H9 (cell line): ENCODE measurements at regions not wholly inside any gene's neighbourhood (a gene's known extent, or its start where the extent isn't known, plus 50 kb on each side); places are given as distances from the start of the nearest gene placed in this dataset.

Experiments used
- DNase-seq: peaks from one replicate; pipeline ENCODE4 v3.0.0-alpha.2; 2017
- H2AFZ ChIP-seq: one replicate; pipeline ENCODE4 v1.6.1; 2013; ENCODE audit warnings: mild to moderate bottlenecking, low read length, control low read depth, moderate library complexity
- H2AK5ac ChIP-seq: 2 replicates; pipeline ENCODE4 v1.6.1; 2013; ENCODE audit warnings: low read length, control low read depth, mixed read lengths; ENCODE audit not compliant: insufficient read length
- H2BK120ac ChIP-seq: one replicate; pipeline ENCODE4 v1.6.1; 2013; ENCODE audit warnings: low read depth, mild to moderate bottlenecking, low read length, control low read depth, inconsistent platforms; ENCODE audit not compliant: poor library complexity, severe bottlenecking
- H2BK12ac ChIP-seq: 2 replicates; pipeline ENCODE4 v1.6.1; 2013; ENCODE audit warnings: low read length, control low read depth, mixed read lengths, low read depth; ENCODE audit not compliant: insufficient read length
- H2BK15ac ChIP-seq: 2 replicates; pipeline ENCODE4 v1.6.1; 2013; ENCODE audit warnings: low read depth, low read length, control low read depth
- H2BK20ac ChIP-seq: one replicate; pipeline ENCODE4 v1.6.1; 2013; ENCODE audit warnings: low read depth, mild to moderate bottlenecking, low read length, control low read depth, inconsistent platforms; ENCODE audit not compliant: poor library complexity, severe bottlenecking
- H2BK5ac ChIP-seq: 2 replicates; pipeline ENCODE4 v1.6.1; 2013; ENCODE audit warnings: low read length, control low read depth, mixed read lengths; ENCODE audit not compliant: insufficient read length
- H3K14ac ChIP-seq: 2 replicates; pipeline ENCODE4 v1.6.1; 2013; ENCODE audit warnings: low read length, control low read depth; ENCODE audit not compliant: insufficient read depth
- H3K18ac ChIP-seq: 2 replicates; pipeline ENCODE4 v1.6.1; 2013; ENCODE audit warnings: low read depth, mild to moderate bottlenecking, mixed read lengths, low read length, control low read depth; ENCODE audit not compliant: insufficient read length
- H3K23ac ChIP-seq: 2 replicates; pipeline ENCODE4 v1.6.1; 2013; ENCODE audit warnings: low read length, control low read depth, mixed read lengths, low read depth; ENCODE audit not compliant: insufficient read length
- H3K23me2 ChIP-seq: 2 replicates; pipeline ENCODE4 v1.6.1; 2013; ENCODE audit warnings: low read depth, mild to moderate bottlenecking, mixed read lengths, low read length, control low read depth; ENCODE audit not compliant: insufficient read length, poor library complexity, severe bottlenecking
- H3K27ac ChIP-seq: 2 replicates; pipeline ENCODE4 v1.5.1; 2013; ENCODE audit warnings: low read length, control low read depth, mixed read lengths, low read depth; ENCODE audit not compliant: insufficient read length
- H3K27me3 ChIP-seq: 2 replicates; pipeline ENCODE4 v1.6.1; 2013; ENCODE audit warnings: low read length, control low read depth, inconsistent platforms; ENCODE audit not compliant: insufficient read depth
- H3K4ac ChIP-seq: 2 replicates; pipeline ENCODE4 v1.6.1; 2013; ENCODE audit warnings: low read depth, mild to moderate bottlenecking, control low read depth, inconsistent platforms, low read length, moderate library complexity
- H3K4me1 ChIP-seq: 2 replicates; pipeline ENCODE4 v1.6.1; 2013; ENCODE audit warnings: low read length, control low read depth, inconsistent platforms; ENCODE audit not compliant: insufficient read depth
- H3K4me2 ChIP-seq: 2 replicates; pipeline ENCODE4 v1.6.1; 2013; ENCODE audit warnings: low read length, control low read depth, mixed read lengths; ENCODE audit not compliant: insufficient read length, insufficient read depth
- H3K56ac ChIP-seq: 2 replicates; pipeline ENCODE4 v1.6.1; 2013; ENCODE audit warnings: low read depth, mild to moderate bottlenecking, mixed read lengths, low read length, control low read depth; ENCODE audit not compliant: insufficient read length
- H3K79me1 ChIP-seq: 2 replicates; pipeline ENCODE4 v1.6.1; 2013; ENCODE audit warnings: low read depth, mild to moderate bottlenecking, moderate library complexity, low read length, control low read depth, inconsistent platforms; ENCODE audit not compliant: insufficient read depth, poor library complexity, severe bottlenecking
- H3K79me2 ChIP-seq: 2 replicates; pipeline ENCODE4 v1.6.1; 2013; ENCODE audit warnings: low read length, control low read depth, inconsistent platforms; ENCODE audit not compliant: insufficient read depth
- H3K9ac ChIP-seq: 2 replicates; pipeline ENCODE4 v1.6.1; 2013; ENCODE audit warnings: low read length, control low read depth, mixed read lengths; ENCODE audit not compliant: insufficient read length; ENCODE audit errors: extremely low read depth
- H3K9me3 ChIP-seq: one replicate; pipeline ENCODE4 v1.6.1; 2013; ENCODE audit warnings: low read depth, low read length, inconsistent platforms; ENCODE audit not compliant: control insufficient read depth
- H3T11ph ChIP-seq: one replicate; pipeline ENCODE4 v1.6.1; 2013; ENCODE audit warnings: mild to moderate bottlenecking, low read length, control low read depth, inconsistent platforms
- H4K20me1 ChIP-seq: one replicate; pipeline ENCODE4 v1.6.1; 2013; ENCODE audit not compliant: control insufficient read depth, insufficient read length, insufficient read depth
- H4K5ac ChIP-seq: 2 replicates; pipeline ENCODE4 v1.6.1; 2013; ENCODE audit warnings: low read depth, mild to moderate bottlenecking, mixed read lengths, low read length, control low read depth; ENCODE audit not compliant: insufficient read length
- H4K8ac ChIP-seq: replicated peaks from 2 replicates; pipeline ENCODE4 v1.6.1; 2013; ENCODE audit warnings: low read length, control low read depth, mixed read lengths, low read depth; ENCODE audit not compliant: insufficient read length
- H4K91ac ChIP-seq: 2 replicates; pipeline ENCODE4 v1.6.1; 2013; ENCODE audit warnings: low read depth, mild to moderate bottlenecking, moderate library complexity, mixed read lengths, low read length, control low read depth; ENCODE audit not compliant: insufficient read length
- H3K27ac Mint-ChIP-seq, 3 experiments: 2 replicates in 2 of 3; 3 replicates in 1 of 3; pipeline ENCODE4 v1.8.0; 2020 to 2021; ENCODE audit warnings: mixed read lengths in 3 of 3, mild to moderate bottlenecking in 1 of 3, moderate library complexity in 1 of 3
- H3K27me3 Mint-ChIP-seq: 2 replicates; pipeline ENCODE4 v1.8.0; 2021; ENCODE audit warnings: low read depth, mild to moderate bottlenecking, moderate library complexity, mixed read lengths
- H3K36me3 Mint-ChIP-seq, 3 experiments: 2 replicates in 2 of 3; 3 replicates in 1 of 3; pipeline ENCODE4 v1.8.0; 2020 to 2021; ENCODE audit warnings: low read depth in 3 of 3, mixed read lengths in 3 of 3; ENCODE audit not compliant: insufficient read depth in 1 of 3
- H3K4me1 Mint-ChIP-seq, 2 experiments: 2 replicates each; pipeline ENCODE4 v1.8.0; 2020; ENCODE audit warnings: mixed read lengths in 2 of 2
- H3K4me3 Mint-ChIP-seq, 2 experiments: 2 replicates in 1 of 2; 3 replicates in 1 of 2; pipeline ENCODE4 v1.8.0; 2020 to 2021; ENCODE audit warnings: mild to moderate bottlenecking in 2 of 2, mixed read lengths in 2 of 2, moderate library complexity in 1 of 2
- H3K9me3 Mint-ChIP-seq, 2 experiments: 2 replicates in 1 of 2; 3 replicates in 1 of 2; pipeline ENCODE4 v1.8.0; 2020; ENCODE audit warnings: mild to moderate bottlenecking in 2 of 2, mixed read lengths in 2 of 2, moderate library complexity in 1 of 2
- CTCF ChIP-seq: fragments of 200-600 bp; sonication (generic); conservative IDR thresholded peaks from 3 replicates; pipeline ENCODE4 v1.8.0; 2021; ENCODE audit warnings: antibody characterized with exemption, mild to moderate bottlenecking
- WGBS: extraction: QIAGEN DNeasy Blood & Tissue Kit; methylation state at CpG from one replicate; pipeline ENCODE4 v1.1.7; 2013; ENCODE audit warnings: missing lambda C conversion rate, low lambda C conversion rate, mixed read lengths; ENCODE audit not compliant: insufficient read length; ENCODE audit errors: extremely low coverage; 5-methylcytosine and 5-hydroxymethylcytosine counted together

- Mint-ChIP-seq H3K4me3 (no peak overlapping the region), H3K27me3 (no peaks in the 10 kb centered on the region), H3K27ac (no peak overlapping the region), H3K4me1 (peaks cover 3 to 4% of the 10 kb centered on the region in 2 experiments; a peak in 1 of 4 replicates), H3K36me3 (peaks cover 0 to 2% (median 0%) of the 10 kb centered on the region in 3 experiments; a peak in 2 of 7 replicates), H3K9me3 (no peaks in the 10 kb centered on the region)
- Histone ChIP-seq H4K91ac (no peak overlapping the region), H2AFZ (no peak overlapping the region), H2BK15ac (no peak overlapping the region), H3K79me2 (no peaks in the 10 kb centered on the region), H3T11ph (no peak overlapping the region), H3K4me1 (no peaks in the 10 kb centered on the region), H3K14ac (no peak overlapping the region), H2BK120ac (no peak overlapping the region), H2AK5ac (no peak overlapping the region), H4K20me1 (no peaks in the 10 kb centered on the region), H3K27me3 (no peaks in the 10 kb centered on the region), H2BK5ac (no peak overlapping the region), H4K8ac (no peak overlapping the region), H3K4me2 (no peak overlapping the region), H4K5ac (no peak overlapping the region), H3K56ac (no peak overlapping the region), H3K18ac (no peak overlapping the region), H3K23ac (no peak overlapping the region), H3K23me2 (no peaks in the 10 kb centered on the region), H2BK20ac (no peak overlapping the region), H3K9ac (no peak overlapping the region), H3K9me3 (no peaks in the 10 kb centered on the region), H3K27ac (no peak overlapping the region), H3K4ac (no peak overlapping the region), H3K79me1 (no peaks in the 10 kb centered on the region), H2BK12ac (no peak overlapping the region)
- WGBS: no CpG with 5 or more reads among the region's 4 CpGs
- DNase-seq: no peak
- no peak for TF ChIP-seq CTCF
Measured at GRCh38 chr12:33047666-33048065, 151.1 kb upstream of the PKP2 start.
